H1 (cell line): ENCODE measurements at regions not wholly inside any gene's neighbourhood (a gene's known extent, or its start where the extent isn't known, plus 50 kb on each side); places are given as distances from the start of the nearest gene placed in this dataset.

Experiments
- CHD1 ChIP-seq: IDR thresholded peaks from 2 replicates; pipeline ENCODE4 v1.6.1; 2012; ENCODE audit warnings: low read depth, low read length, improper control_type of control experiment
- EP300 ChIP-seq, 2 experiments: IDR thresholded peaks; 1 replicate in 1 of 2; 2 replicates in 1 of 2; pipeline ENCODE4 v1.6.1; 2011 to 2012; ENCODE audit warnings: low read depth in 2 of 2, low read length in 2 of 2, mild to moderate bottlenecking in 2 of 2, borderline replicate concordance in 1 of 2, inconsistent platforms in 1 of 2, moderate library complexity in 1 of 2
- EZH2 ChIP-seq: fragments of 200-600 bp; sonication (generic); IDR thresholded peaks from 2 replicates; pipeline ENCODE4 v1.7.1; 2012; ENCODE audit warnings: low read depth, mild to moderate bottlenecking, moderate library complexity, low read length, inconsistent platforms; ENCODE audit not compliant: severe bottlenecking
- GABPA ChIP-seq: IDR thresholded peaks from 2 replicates; pipeline ENCODE4 v1.6.1; 2011; ENCODE audit warnings: mild to moderate bottlenecking, low read length, moderate library complexity, borderline replicate concordance; ENCODE audit not compliant: insufficient read depth
- POLR2A ChIP-seq, 2 experiments: IDR thresholded peaks; 1 replicate in 1 of 2; 2 replicates in 1 of 2; pipeline ENCODE4 v1.6.1; 2011; ENCODE audit warnings: low read depth in 2 of 2, low read length in 2 of 2, mild to moderate bottlenecking in 2 of 2; ENCODE audit errors: control extremely low read depth in 1 of 2

GRCh38 chr6:113194090-113194489 is 663.1 kb upstream of the MARCKS start:
- TF ChIP-seq EZH2 (no peak), GABPA (no peak), POLR2A (IDR thresholded peaks at IDR 0.05; ENCODE audit: control extremely low read depth in 1 of 2, low read depth in 2 of 2, low read length in 2 of 2) (no peak), CHD1 (no peak), EP300 (IDR thresholded peaks at IDR 0.05; ENCODE audit: borderline replicate concordance in 1 of 2, low read depth in 2 of 2, low read length in 2 of 2) (no peak)
